Mammary epithelial cell (primary cell): ENCODE measurements at regions not wholly inside any gene's neighbourhood (a gene's known extent, or its start where the extent isn't known, plus 50 kb on each side); places are given as distances from the start of the nearest gene placed in this dataset.

ENCODE experiments used
- EZH2 ChIP-seq: IDR thresholded peaks from 2 replicates; pipeline ENCODE4 v1.6.1; 2012; ENCODE audit warnings: low read length, inconsistent platforms, borderline replicate concordance
- TF ChIP-seq, protein P1 (sequence below), 2 donors: IDR thresholded peaks in 1 of 2; conservative IDR thresholded peaks in 1 of 2; 2 replicates each; pipeline ENCODE4 v1.5.1; 2011 to 2012; ENCODE audit warnings: inconsistent platforms in 2 of 2, low read length in 2 of 2, mild to moderate bottlenecking in 2 of 2, control low read depth in 1 of 2, low read depth in 1 of 2; ENCODE audit not compliant: insufficient read depth in 1 of 2; ENCODE audit errors: extremely low read depth in 1 of 2

DNA sequence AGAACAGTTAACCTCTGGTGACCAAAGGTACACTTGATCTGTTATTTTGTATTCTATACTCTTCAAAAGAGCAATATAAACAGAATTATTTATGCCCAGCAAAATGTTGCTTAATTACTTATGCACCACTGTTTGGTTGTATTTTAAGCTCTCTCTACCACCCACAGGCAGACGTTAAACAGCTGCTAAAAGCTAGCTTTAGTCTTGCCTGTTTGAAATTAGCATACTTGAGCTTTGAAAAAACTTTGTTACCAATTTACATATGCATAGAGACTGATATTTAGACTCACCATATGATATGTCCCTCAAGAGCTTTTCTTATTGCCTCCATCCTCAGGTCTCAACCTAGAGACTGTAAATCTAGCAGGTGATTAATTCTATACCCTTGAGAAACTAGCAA is 426.9 kb downstream of the NR4A2 start:
- TF ChIP-seq, protein P1, sequence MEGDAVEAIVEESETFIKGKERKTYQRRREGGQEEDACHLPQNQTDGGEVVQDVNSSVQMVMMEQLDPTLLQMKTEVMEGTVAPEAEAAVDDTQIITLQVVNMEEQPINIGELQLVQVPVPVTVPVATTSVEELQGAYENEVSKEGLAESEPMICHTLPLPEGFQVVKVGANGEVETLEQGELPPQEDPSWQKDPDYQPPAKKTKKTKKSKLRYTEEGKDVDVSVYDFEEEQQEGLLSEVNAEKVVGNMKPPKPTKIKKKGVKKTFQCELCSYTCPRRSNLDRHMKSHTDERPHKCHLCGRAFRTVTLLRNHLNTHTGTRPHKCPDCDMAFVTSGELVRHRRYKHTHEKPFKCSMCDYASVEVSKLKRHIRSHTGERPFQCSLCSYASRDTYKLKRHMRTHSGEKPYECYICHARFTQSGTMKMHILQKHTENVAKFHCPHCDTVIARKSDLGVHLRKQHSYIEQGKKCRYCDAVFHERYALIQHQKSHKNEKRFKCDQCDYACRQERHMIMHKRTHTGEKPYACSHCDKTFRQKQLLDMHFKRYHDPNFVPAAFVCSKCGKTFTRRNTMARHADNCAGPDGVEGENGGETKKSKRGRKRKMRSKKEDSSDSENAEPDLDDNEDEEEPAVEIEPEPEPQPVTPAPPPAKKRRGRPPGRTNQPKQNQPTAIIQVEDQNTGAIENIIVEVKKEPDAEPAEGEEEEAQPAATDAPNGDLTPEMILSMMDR (conservative IDR thresholded peaks at IDR 0.05 in 1 of 2, IDR thresholded peaks at IDR 0.05 in 1 of 2; ENCODE audit: extremely low read depth in 1 of 2, insufficient read depth in 1 of 2, low read depth in 1 of 2, low read length in 2 of 2) = no peak
- no peak for TF ChIP-seq EZH2
